GF-D8 (cell line): ENCODE measurements at regions not wholly inside any gene's neighbourhood (a gene's known extent, or its start where the extent isn't known, plus 50 kb on each side); places are given as distances from the start of the nearest gene placed in this dataset.

ENCODE experiments used
- DNase-seq: peaks from one replicate; lab custom pipeline; 2025; lab: John Stamatoyannopoulos, UW

DNA sequence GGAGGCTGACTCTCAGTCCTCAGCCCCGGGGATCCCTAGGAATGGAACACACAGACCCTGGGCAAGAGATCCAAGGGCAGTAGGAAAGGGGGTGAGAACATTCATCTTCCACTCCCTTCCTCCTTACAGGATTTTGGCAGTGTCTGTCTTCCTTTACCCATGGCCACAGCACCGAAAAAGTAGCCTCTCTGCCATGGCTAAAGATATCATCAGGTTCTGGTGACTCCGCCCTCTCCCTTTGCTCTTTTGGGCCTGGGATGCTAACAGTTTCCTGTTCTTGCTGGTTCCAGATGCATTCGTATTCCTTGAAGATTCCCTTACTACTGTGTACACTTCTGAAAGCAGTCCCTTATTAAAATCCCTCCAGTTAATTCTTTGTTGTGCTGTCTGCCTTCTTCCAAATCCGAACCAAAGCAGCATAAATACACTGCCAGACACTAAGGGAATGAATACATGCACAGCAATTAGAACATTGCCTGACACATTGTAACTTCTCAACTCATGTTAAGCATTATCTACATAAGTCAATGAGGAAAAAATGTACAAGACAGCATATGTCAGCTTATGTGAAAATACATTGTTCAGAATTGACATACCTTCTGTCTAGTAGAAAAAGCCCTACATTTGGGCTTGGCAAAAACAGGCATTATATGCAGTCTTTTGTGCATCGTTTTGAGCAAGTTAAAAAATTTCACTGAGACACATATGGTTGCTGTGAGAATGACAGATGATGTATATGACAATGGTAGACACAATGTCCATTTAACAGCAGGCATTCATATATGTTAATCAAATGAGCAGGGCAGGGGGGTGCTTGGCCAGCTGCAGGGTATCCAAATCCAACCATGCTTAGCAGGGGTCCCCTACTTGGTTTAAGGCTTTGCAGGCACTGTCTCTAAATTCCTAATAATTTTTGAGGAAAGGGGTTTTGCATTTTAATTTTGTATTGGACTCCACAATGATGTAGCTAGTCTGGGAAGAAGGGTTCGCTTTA lies 58.8 kb upstream of the RAI14 start:
- DNase-seq, result no peak

DNA sequence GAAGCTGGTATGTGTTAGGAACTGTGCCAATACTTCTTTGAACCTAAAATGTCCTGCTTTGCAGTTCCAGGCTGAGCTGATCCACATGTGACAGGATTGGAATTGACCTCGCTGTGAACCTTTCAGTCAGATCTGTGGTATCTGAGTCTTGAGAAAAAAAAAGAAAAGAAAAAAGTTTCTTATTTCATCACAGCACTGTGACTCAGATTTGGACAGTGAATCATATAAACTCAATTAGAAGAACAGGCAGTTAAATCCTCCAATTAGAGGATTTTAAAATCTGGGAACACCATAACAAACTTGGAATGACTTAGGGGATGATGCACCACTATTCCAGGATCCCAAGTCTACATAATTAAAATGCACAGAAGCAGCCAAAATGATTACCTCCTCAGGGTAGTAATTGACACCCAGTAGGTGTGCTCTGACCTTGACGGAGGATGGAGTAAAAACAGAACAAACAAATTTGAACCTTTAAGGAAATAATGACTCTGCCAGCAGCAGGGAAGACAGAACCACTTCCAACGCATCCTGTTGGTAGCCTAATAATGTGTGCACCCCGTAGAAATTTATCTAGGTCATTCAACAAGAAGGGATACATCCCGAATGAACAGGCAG lies 57.8 kb upstream of the RAI14 start:
- DNase-seq, result no peak

DNA sequence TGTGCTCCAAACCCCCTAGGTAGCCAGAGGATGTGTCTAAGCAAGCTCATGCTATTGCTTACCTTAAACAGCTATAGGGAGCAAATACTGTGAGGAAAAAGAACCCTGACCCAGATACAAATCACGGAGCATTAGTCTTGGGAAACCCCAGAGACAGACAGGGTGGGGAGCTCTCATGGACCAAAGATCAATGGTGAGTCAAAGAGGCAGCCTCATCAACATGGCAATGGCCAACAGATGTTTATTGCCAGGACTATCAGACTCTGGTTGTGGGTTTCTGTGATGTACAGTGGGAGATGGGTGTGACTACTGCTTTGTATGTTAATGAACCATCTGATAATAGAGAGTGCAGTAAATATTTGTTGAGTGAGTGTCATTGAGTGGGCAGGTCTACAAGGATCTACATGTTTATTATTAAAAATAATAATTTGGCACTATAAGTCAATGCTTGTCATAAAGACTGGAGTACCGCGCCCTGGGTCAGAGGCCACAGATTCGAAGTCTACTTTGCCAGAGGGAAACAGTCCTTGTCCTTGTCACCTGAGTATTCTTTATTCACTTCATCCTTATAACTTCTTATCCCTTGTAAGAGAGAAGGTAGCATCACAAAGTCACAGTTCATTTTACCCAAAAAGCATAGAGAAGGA lies 56.5 kb upstream of the RAI14 start:
- no peak for DNase-seq

DNA sequence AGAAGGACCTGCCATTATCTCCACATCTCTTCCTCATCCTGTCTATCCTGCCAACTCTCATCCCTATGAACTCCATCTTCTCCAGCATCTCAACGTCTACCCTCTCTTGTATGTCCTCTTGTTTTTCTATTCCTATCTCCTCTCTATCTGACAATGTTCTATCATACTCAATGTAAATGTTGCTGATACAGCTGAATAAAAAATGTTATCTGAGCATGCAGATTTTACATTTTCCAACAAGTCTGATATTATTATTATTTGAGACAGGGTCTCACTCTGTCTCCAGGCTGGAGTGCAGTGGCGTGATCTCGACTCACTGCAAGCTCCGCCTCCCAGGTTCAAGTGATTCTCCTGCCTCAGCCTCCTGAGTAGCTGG lies 56.0 kb upstream of the RAI14 start:
- no peak for DNase-seq

DNA sequence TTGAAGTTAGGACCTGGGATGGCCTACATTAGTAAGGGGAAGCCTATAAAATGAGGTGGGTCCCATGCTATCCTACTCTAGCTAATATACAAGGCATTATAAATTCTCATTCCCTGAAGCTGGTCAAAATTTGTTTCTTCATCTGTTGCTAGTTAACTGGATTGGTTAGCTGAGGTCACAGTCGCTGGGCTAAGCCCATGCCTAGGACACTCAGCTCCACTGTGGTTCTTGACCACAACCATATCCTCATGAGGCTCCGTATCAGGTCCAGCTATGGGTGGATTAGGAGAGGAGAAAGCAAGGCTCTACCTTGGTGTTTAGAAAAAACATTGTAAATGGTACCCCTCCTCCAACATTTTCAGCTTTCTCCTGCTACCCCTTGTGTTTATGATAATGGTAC lies 52.8 kb upstream of the RAI14 start:
- no peak for DNase-seq

DNA sequence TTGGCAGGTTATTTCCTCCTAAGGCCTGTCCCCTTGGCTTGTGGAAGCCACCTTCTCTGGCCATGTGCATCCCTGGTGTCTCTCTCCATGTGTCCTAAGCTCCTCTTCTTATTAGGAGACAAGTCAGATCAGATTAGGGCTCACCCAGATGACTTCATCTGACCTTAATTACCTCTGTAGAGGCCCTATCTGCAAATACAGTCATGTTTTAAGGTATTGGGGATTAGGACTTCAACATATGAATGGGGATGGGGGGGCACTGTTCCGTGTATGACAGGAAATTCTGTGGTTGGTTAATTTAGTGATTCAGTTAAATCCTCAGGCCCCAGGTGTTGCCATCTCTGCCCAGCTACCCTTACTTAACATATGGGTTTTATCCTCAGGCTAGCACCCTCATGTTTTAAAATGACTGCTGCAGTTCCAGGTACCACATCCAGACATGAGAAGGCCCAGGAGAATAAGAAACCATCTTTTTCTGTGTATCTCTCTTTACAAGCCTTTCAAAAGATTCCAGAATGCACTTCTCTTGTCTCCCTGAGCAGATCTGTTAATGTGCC lies 51.9 kb upstream of the RAI14 start:
- no peak for DNase-seq

DNA sequence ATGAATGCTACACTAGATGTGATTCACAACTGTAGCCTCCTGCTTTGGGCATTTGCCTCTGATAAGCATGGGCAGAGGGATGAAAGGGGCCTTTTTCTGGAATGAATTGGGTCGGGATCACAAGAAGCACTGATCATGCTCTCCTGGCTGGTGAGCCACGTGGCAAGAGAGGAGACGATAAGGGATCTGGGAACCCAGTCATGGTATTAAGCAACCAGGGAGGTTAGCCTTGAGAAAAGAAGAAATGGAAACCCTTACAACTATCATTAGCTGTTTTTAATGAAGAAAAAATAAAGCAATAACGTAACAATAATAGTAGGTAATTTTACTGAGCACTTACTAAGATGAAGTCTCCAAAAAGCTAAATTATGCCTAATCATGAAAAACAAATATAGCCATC lies 50.0 kb upstream of the RAI14 start:
- no peak for DNase-seq
